ENCODE measurements at regions not wholly inside any gene's neighbourhood (a gene's known extent, or its start where the extent isn't known, plus 50 kb on each side); places are given as distances from the start of the nearest gene placed in this dataset.

GRCh38 chr20:58585753-58586540, 65.1 kb upstream of the STX16 start:
- no peak overlapping the region for H3K4me3 ChIP-seq (ENCODE audit: low read length)
- H3K79me2 ChIP-seq (ENCODE audit: low read length): no peaks in the 10 kb centered on the region
- no peaks in the 10 kb centered on the region for H3K9me3 ChIP-seq (replicated peaks; ENCODE audit: insufficient read depth, low read length)
- no peak overlapping the region for H3K27ac ChIP-seq (ENCODE audit: low read length)
- H4K20me1 ChIP-seq (ENCODE audit: insufficient read depth, low read length): no peaks in the 10 kb centered on the region
- H3K36me3 ChIP-seq (replicated peaks; ENCODE audit: insufficient read depth, low read length): no peaks in the 10 kb centered on the region
- H2AFZ ChIP-seq (ENCODE audit: low read length): no peak overlapping the region
- H3K4me2 ChIP-seq (ENCODE audit: low read depth, low read length): no peak overlapping the region
- H3K9ac ChIP-seq (ENCODE audit: low read length): no peak overlapping the region
- H3F3A ChIP-seq (ENCODE audit: insufficient read depth, low read length): no peaks in the 10 kb centered on the region
- H3K27me3 ChIP-seq (replicated peaks; ENCODE audit: insufficient read depth, low read length): peaks cover 88% of the 10 kb centered on the region
- no peak for TF ChIP-seq EZH2phosphoT487 (IDR thresholded peaks at IDR 0.05; ENCODE audit: low read length)
- DNase-seq: no peak
- H3K4me1 ChIP-seq (ENCODE audit: low read length): no peaks in the 10 kb centered on the region
- H3K9me2 ChIP-seq (replicated peaks; ENCODE audit: insufficient read depth, low read length): no peaks in the 10 kb centered on the region

GRCh38 chr20:58584881-58585752, 66.0 kb upstream of the STX16 start:
- Histone ChIP-seq H3K9ac (ENCODE audit: low read length) (no peak overlapping the region), H3K4me1 (ENCODE audit: low read length) (no peaks in the 10 kb centered on the region), H3K27me3 (replicated peaks; ENCODE audit: insufficient read depth, low read length) (peaks cover 88% of the 10 kb centered on the region), H3K27ac (ENCODE audit: low read length) (no peak overlapping the region), H2AFZ (ENCODE audit: low read length) (no peak overlapping the region), H3K79me2 (ENCODE audit: low read length) (no peaks in the 10 kb centered on the region), H3K4me2 (ENCODE audit: low read depth, low read length) (no peak overlapping the region), H3F3A (ENCODE audit: insufficient read depth, low read length) (no peaks in the 10 kb centered on the region), H3K36me3 (replicated peaks; ENCODE audit: insufficient read depth, low read length) (no peaks in the 10 kb centered on the region), H3K9me2 (replicated peaks; ENCODE audit: insufficient read depth, low read length) (no peaks in the 10 kb centered on the region), H3K9me3 (replicated peaks; ENCODE audit: insufficient read depth, low read length) (no peaks in the 10 kb centered on the region), H4K20me1 (ENCODE audit: insufficient read depth, low read length) (no peaks in the 10 kb centered on the region), H3K4me3 (ENCODE audit: low read length) (no peak overlapping the region)
- DNase-seq: no peak
- no peak for TF ChIP-seq CTCF (IDR thresholded peaks at IDR 0.05; ENCODE audit: low read length)
- no peak for TF ChIP-seq EZH2 (optimal IDR thresholded peaks at IDR 0.05; ENCODE audit: low read depth, low read length)
- TF ChIP-seq EZH2phosphoT487 (IDR thresholded peaks at IDR 0.05; ENCODE audit: low read length): no peak

- Histone ChIP-seq H3K4me2 (ENCODE audit: low read depth, low read length) (no peak overlapping the region), H3K36me3 (replicated peaks; ENCODE audit: insufficient read depth, low read length) (no peaks in the 10 kb centered on the region), H2AFZ (ENCODE audit: low read length) (no peak overlapping the region), H3K4me1 (ENCODE audit: low read length) (no peaks in the 10 kb centered on the region), H3K4me3 (ENCODE audit: low read length) (no peak overlapping the region), H3K79me2 (ENCODE audit: low read length) (no peaks in the 10 kb centered on the region), H4K20me1 (ENCODE audit: insufficient read depth, low read length) (no peaks in the 10 kb centered on the region), H3K27ac (ENCODE audit: low read length) (no peak overlapping the region), H3F3A (ENCODE audit: insufficient read depth, low read length) (no peaks in the 10 kb centered on the region), H3K9me3 (replicated peaks; ENCODE audit: insufficient read depth, low read length) (no peaks in the 10 kb centered on the region), H3K27me3 (replicated peaks; ENCODE audit: insufficient read depth, low read length) (peaks cover 88% of the 10 kb centered on the region), H3K9me2 (replicated peaks; ENCODE audit: insufficient read depth, low read length) (no peaks in the 10 kb centered on the region), H3K9ac (ENCODE audit: low read length) (no peak overlapping the region)
- TF ChIP-seq EZH2phosphoT487 (IDR thresholded peaks at IDR 0.05; ENCODE audit: low read length): no peak
- no peak for TF ChIP-seq CTCF (IDR thresholded peaks at IDR 0.05; ENCODE audit: low read length)
- no peak for TF ChIP-seq EZH2 (optimal IDR thresholded peaks at IDR 0.05; ENCODE audit: low read depth, low read length)
- no peak for DNase-seq
Measured at GRCh38 chr20:58584051-58584824, 66.8 kb upstream of the STX16 start.

Measured in MM.1S (cell line).